ENCODE measurements at regions not wholly inside any gene's neighbourhood (a gene's known extent, or its start where the extent isn't known, plus 50 kb on each side); places are given as distances from the start of the nearest gene placed in this dataset.

GRCh38 chr12:17918013-17918412 is 172.0 kb downstream of the RERGL start:
- DNase-seq = no peak

GRCh38 chr12:17884581-17884980 is 205.4 kb downstream of the RERGL start:
- DNase-seq = no peak
- no peak overlapping the region for H3K27ac ChIP-seq
- no peaks in the 10 kb centered on the region for H3K36me3 ChIP-seq (replicated peaks in 1 of 2)
- TF ChIP-seq POLR2A (IDR thresholded peaks at IDR 0.05) (no peak), CTCF (IDR thresholded peaks at IDR 0.05) (no peak)
- no peaks in the 10 kb centered on the region for H3K4me1 ChIP-seq (replicated peaks in 1 of 2)
- intact Hi-C loops (cut with DNase I) = no loop called here
- H3K4me3 ChIP-seq = no peak overlapping the region
- WGBS, 4 donors = 81 to 93% (median 89%) methylated on average over 1 of the region's 1 CpG
- no peaks in the 10 kb centered on the region for H3K9me3 ChIP-seq (replicated peaks in 1 of 3)
- no peaks in the 10 kb centered on the region for H3K27me3 ChIP-seq

More at GRCh38 chr12:17918013-17918412, 172.0 kb downstream of the RERGL start:
- no peaks in the 10 kb centered on the region for H3K36me3 ChIP-seq (replicated peaks in 1 of 2)
- intact Hi-C loops (cut with DNase I) = no loop called here
- WGBS, 4 donors = 80 to 93% (median 85%) methylated on average over 1 of the region's 1 CpG
- no peaks in the 10 kb centered on the region for H3K4me1 ChIP-seq (replicated peaks in 1 of 2)
- H3K27ac ChIP-seq = no peak overlapping the region
- H3K9me3 ChIP-seq (replicated peaks in 1 of 3) = peaks cover 0 to 7% (median 0%) of the 10 kb centered on the region in 3 donors
- no peaks in the 10 kb centered on the region for H3K27me3 ChIP-seq
- TF ChIP-seq CTCF (IDR thresholded peaks at IDR 0.05) (no peak), POLR2A (IDR thresholded peaks at IDR 0.05) (no peak)
- no peak overlapping the region for H3K4me3 ChIP-seq

GRCh38 chr12:17878714-17879113 is 211.3 kb downstream of the RERGL start:
- DNase-seq = no peak
- Histone ChIP-seq H3K9me3 (replicated peaks in 1 of 3) (no peaks in the 10 kb centered on the region), H3K4me3 (no peak overlapping the region), H3K27me3 (no peaks in the 10 kb centered on the region), H3K4me1 (replicated peaks in 1 of 2) (no peaks in the 10 kb centered on the region), H3K27ac (no peak overlapping the region), H3K36me3 (replicated peaks in 1 of 2) (no peaks in the 10 kb centered on the region)
- TF ChIP-seq POLR2A (IDR thresholded peaks at IDR 0.05) = no peak
- no peak for TF ChIP-seq CTCF (IDR thresholded peaks at IDR 0.05)
- intact Hi-C loops (cut with DNase I) = no loop called here
- WGBS, 4 donors = 42 to 63% (median 54%) methylated on average over 1 of the region's 1 CpG

- Histone ChIP-seq H3K27me3 (no peaks in the 10 kb centered on the region), H3K4me3 (no peak overlapping the region), H3K4me1 (replicated peaks in 1 of 2) (no peaks in the 10 kb centered on the region), H3K36me3 (replicated peaks in 1 of 2) (no peaks in the 10 kb centered on the region), H3K9me3 (replicated peaks in 1 of 3) (no peaks in the 10 kb centered on the region), H3K27ac (no peak overlapping the region)
- intact Hi-C loops (cut with DNase I) = no loop called here
- TF ChIP-seq POLR2A (IDR thresholded peaks at IDR 0.05) = no peak
- TF ChIP-seq CTCF (IDR thresholded peaks at IDR 0.05) = no peak
- DNase-seq = no peak
These were observed 214.8 kb downstream of the RERGL start for GRCh38 chr12:17875230-17875629.

Measured in adrenal gland (tissue), 9 donors.